CD4-positive, alpha-beta T cell treated with Interleukin-10 for 1 hour (primary cell): ENCODE measurements at regions not wholly inside any gene's neighbourhood (a gene's known extent, or its start where the extent isn't known, plus 50 kb on each side); places are given as distances from the start of the nearest gene placed in this dataset.

Experiments
- DNase-seq: peaks from one replicate; pipeline ENCODE4 v3.0.0-alpha.2; 2020

GRCh38 chr10:88179831-88180230 lies 316.4 kb downstream of the PTEN start:
- DNase-seq = no peak

GRCh38 chr10:88181902-88182600 lies 318.6 kb downstream of the PTEN start:
- no peak for DNase-seq

- DNase-seq = no peak
These were observed 319.1 kb downstream of the PTEN start for GRCh38 chr10:88182601-88182930.

- DNase-seq = no peak
These were observed 321.3 kb downstream of the PTEN start for GRCh38 chr10:88184543-88185297.

- no peak for DNase-seq
These were observed 322.4 kb downstream of the PTEN start for GRCh38 chr10:88185830-88186229.

- no peak for DNase-seq
These were observed 322.9 kb downstream of the PTEN start for GRCh38 chr10:88186335-88186734.

GRCh38 chr10:88187472-88187871 lies 324.0 kb downstream of the PTEN start:
- DNase-seq = no peak

GRCh38 chr10:88190123-88190522 lies 326.7 kb downstream of the PTEN start:
- no peak for DNase-seq

GRCh38 chr10:88190540-88191235 lies 327.3 kb downstream of the PTEN start:
- DNase-seq = no peak

GRCh38 chr10:88193018-88193417 lies 329.6 kb downstream of the PTEN start:
- DNase-seq = no peak

- peak; percentile 60 for DNase-seq
These were observed 330.8 kb downstream of the PTEN start for GRCh38 chr10:88194041-88194887.

GRCh38 chr10:88194961-88195367 lies 331.5 kb downstream of the PTEN start:
- DNase-seq = no peak

GRCh38 chr10:88195841-88196240 lies 332.4 kb downstream of the PTEN start:
- DNase-seq = no peak

GRCh38 chr10:88196291-88196690 lies 332.9 kb downstream of the PTEN start:
- DNase-seq = no peak

GRCh38 chr10:88198023-88198422 lies 334.6 kb downstream of the PTEN start:
- DNase-seq = no peak

GRCh38 chr10:88200312-88201032 lies 337.0 kb downstream of the PTEN start:
- no peak for DNase-seq

GRCh38 chr10:88205842-88206446 lies 342.5 kb downstream of the PTEN start:
- no peak for DNase-seq

- no peak for DNase-seq
These were observed 343.7 kb downstream of the PTEN start for GRCh38 chr10:88207121-88207546.

- DNase-seq = no peak
These were observed 345.8 kb downstream of the PTEN start for GRCh38 chr10:88209231-88209630.

- DNase-seq = no peak
These were observed 346.6 kb downstream of the PTEN start for GRCh38 chr10:88209837-88210561.

- no peak for DNase-seq
These were observed 347.8 kb downstream of the PTEN start for GRCh38 chr10:88211230-88211629.
